Vagina (tissue), 2 donors: ENCODE measurements at regions not wholly inside any gene's neighbourhood (a gene's known extent, or its start where the extent isn't known, plus 50 kb on each side); places are given as distances from the start of the nearest gene placed in this dataset.

Experiments used
- DNase-seq, 2 donors: peaks; one replicate each; pipeline ENCODE4 v3.0.0-alpha.2; 2017; ENCODE audit errors: extremely low spot score in 2 of 2
- H3K27ac ChIP-seq: fragments of 200-600 bp; sonication (generic); one replicate; pipeline ENCODE4 v1.5.1; 2019
- H3K27me3 ChIP-seq: fragments of 200-600 bp; sonication (generic); one replicate; pipeline ENCODE4 v1.5.1; 2019
- H3K36me3 ChIP-seq, 2 donors: fragments of 200-600 bp; sonication (generic); one replicate each; pipeline ENCODE4 v1.5.1; 2017 to 2019
- H3K4me1 ChIP-seq: fragments of 200-600 bp; sonication (generic); one replicate; pipeline ENCODE4 v1.5.1; 2019
- H3K4me3 ChIP-seq, 2 donors: fragments of 200-600 bp; sonication (generic); 1 replicate in 1 of 2; 2 replicates in 1 of 2; pipeline ENCODE4 v1.5.1; 2016 to 2019
- H3K9me3 ChIP-seq: fragments of 200-600 bp; sonication (generic); one replicate; pipeline ENCODE4 v1.5.1; 2019
- CTCF ChIP-seq, 3 experiments: fragments of 450-650 bp in 2 of 3; fragments of 200-600 bp in 1 of 3; sonication (generic) in 1 of 3; IDR thresholded peaks; one replicate each; pipeline ENCODE4 v1.5.1; 2017 to 2019; ENCODE audit warnings: antibody characterized with exemption in 3 of 3, mild to moderate bottlenecking in 2 of 3, moderate library complexity in 2 of 3
- POLR2A ChIP-seq, 2 donors: fragments of 450-650 bp; IDR thresholded peaks; one replicate each; pipeline ENCODE4 v1.6.1; 2017; ENCODE audit warnings: antibody characterized with exemption in 2 of 2, mild to moderate bottlenecking in 2 of 2, moderate library complexity in 2 of 2
- POLR2AphosphoS5 ChIP-seq, 2 donors: sonication (generic); formaldehyde crosslinking; IDR thresholded peaks; one replicate each; pipeline ENCODE4 v1.9.0; 2017; ENCODE audit warnings: antibody characterized with exemption in 2 of 2, mild to moderate bottlenecking in 2 of 2, low read depth in 1 of 2; ENCODE audit not compliant: insufficient read depth in 1 of 2
- intact Hi-C: fragments of 100-400 bp; cut with DNase I; formaldehyde crosslinking; loops from one replicate; pipeline ENCODE4 v1.15.1; 2023

- Histone ChIP-seq H3K9me3 (no peaks in the 10 kb centered on the region), H3K27ac (no peak overlapping the region), H3K4me3 (no peak overlapping the region), H3K36me3 (no peaks in the 10 kb centered on the region), H3K27me3 (no peaks in the 10 kb centered on the region), H3K4me1 (no peaks in the 10 kb centered on the region)
- DNase-seq: no peak
- intact Hi-C loops: no loop called here
- no peak for TF ChIP-seq POLR2A (IDR thresholded peaks at IDR 0.05)
These were observed 294.4 kb upstream of the SIX2 start for GRCh38 chr2:45303417-45304202.

- Histone ChIP-seq H3K4me1 (no peaks in the 10 kb centered on the region), H3K36me3 (no peaks in the 10 kb centered on the region), H3K9me3 (no peaks in the 10 kb centered on the region), H3K4me3 (no peak overlapping the region), H3K27me3 (no peaks in the 10 kb centered on the region), H3K27ac (no peak overlapping the region)
- no peak for DNase-seq
- TF ChIP-seq POLR2AphosphoS5 (IDR thresholded peaks at IDR 0.05; ENCODE audit: insufficient read depth in 1 of 2, low read depth in 1 of 2) (no peak), POLR2A (IDR thresholded peaks at IDR 0.05) (no peak), CTCF (IDR thresholded peaks at IDR 0.05) (no peak)
- intact Hi-C loops: no loop called here
These were observed 292.3 kb upstream of the SIX2 start for GRCh38 chr2:45301307-45302277.

- intact Hi-C loops: no loop called here
- no peak for DNase-seq
- Histone ChIP-seq H3K27ac (no peak overlapping the region), H3K27me3 (no peaks in the 10 kb centered on the region), H3K4me3 (no peak overlapping the region), H3K9me3 (no peaks in the 10 kb centered on the region), H3K36me3 (no peaks in the 10 kb centered on the region), H3K4me1 (no peaks in the 10 kb centered on the region)
- no peak for TF ChIP-seq POLR2AphosphoS5 (IDR thresholded peaks at IDR 0.05; ENCODE audit: insufficient read depth in 1 of 2, low read depth in 1 of 2)
- no peak for TF ChIP-seq CTCF (IDR thresholded peaks at IDR 0.05)
- TF ChIP-seq POLR2A (IDR thresholded peaks at IDR 0.05): no peak
These were observed 290.9 kb upstream of the SIX2 start for GRCh38 chr2:45300026-45300750.

- TF ChIP-seq POLR2AphosphoS5 (IDR thresholded peaks at IDR 0.05; ENCODE audit: insufficient read depth in 1 of 2, low read depth in 1 of 2) (no peak), CTCF (IDR thresholded peaks at IDR 0.05) (no peak), POLR2A (IDR thresholded peaks at IDR 0.05) (no peak)
- intact Hi-C loops: no loop called here
- Histone ChIP-seq H3K4me3 (no peak overlapping the region), H3K36me3 (no peaks in the 10 kb centered on the region), H3K9me3 (no peaks in the 10 kb centered on the region), H3K4me1 (no peaks in the 10 kb centered on the region), H3K27me3 (no peaks in the 10 kb centered on the region), H3K27ac (no peak overlapping the region)
- DNase-seq: no peak
These were observed 290.1 kb upstream of the SIX2 start for GRCh38 chr2:45299361-45299760.

GRCh38 chr2:45293182-45293581 is 283.9 kb upstream of the SIX2 start:
- no peaks in the 10 kb centered on the region for H3K27me3 ChIP-seq
- H3K4me1 ChIP-seq: no peaks in the 10 kb centered on the region
- intact Hi-C loops: no loop called here
- TF ChIP-seq POLR2AphosphoS5 (IDR thresholded peaks at IDR 0.05; ENCODE audit: insufficient read depth in 1 of 2, low read depth in 1 of 2) (no peak), CTCF (IDR thresholded peaks at IDR 0.05) (no peak), POLR2A (IDR thresholded peaks at IDR 0.05) (no peak)
- no peak overlapping the region for H3K4me3 ChIP-seq
- H3K9me3 ChIP-seq: no peaks in the 10 kb centered on the region
- H3K36me3 ChIP-seq: no peaks in the 10 kb centered on the region
- no peak for DNase-seq
- no peak overlapping the region for H3K27ac ChIP-seq
